Adrenal gland (tissue), 9 donors: ENCODE measurements at regions not wholly inside any gene's neighbourhood (a gene's known extent, or its start where the extent isn't known, plus 50 kb on each side); places are given as distances from the start of the nearest gene placed in this dataset.

Experiments used
- DNase-seq, 7 donors: peaks; one replicate each; pipeline ENCODE4 v3.0.0-alpha.2; 2019 to 2020
- H3K27ac ChIP-seq, 5 donors: fragments of 200-600 bp; sonication (generic) in 4 of 5; 1 replicate in 3 of 5; 2 replicates in 2 of 5; pipeline versions ENCODE4 v1.5.1 to v1.8.0; 2016 to 2020; ENCODE audit warnings: mild to moderate bottlenecking in 1 of 5
- H3K27me3 ChIP-seq: fragments of 200-600 bp; 2 replicates; pipeline ENCODE4 v1.8.0; 2021
- H3K36me3 ChIP-seq, 2 donors: fragments of 200-600 bp; replicated peaks in 1 of 2; 1 replicate in 1 of 2; 2 replicates in 1 of 2; pipeline versions ENCODE4 v1.5.1 to v1.8.0; 2018 to 2022
- H3K4me1 ChIP-seq, 2 donors: fragments of 200-600 bp; replicated peaks in 1 of 2; 1 replicate in 1 of 2; 2 replicates in 1 of 2; pipeline versions ENCODE4 v1.5.1 to v1.8.0; 2018 to 2021
- H3K4me3 ChIP-seq, 4 donors: fragments of 200-600 bp; sonication (generic) in 3 of 4; one replicate each; pipeline ENCODE4 v1.5.1; 2016 to 2018
- H3K9me3 ChIP-seq, 3 donors: fragments of 200-600 bp; sonication (generic) in 1 of 3; replicated peaks in 1 of 3; 1 replicate in 2 of 3; 2 replicates in 1 of 3; pipeline versions ENCODE4 v1.5.1 to v1.8.0; 2016 to 2021
- POLR2A ChIP-seq, 2 donors: fragments of 450-650 bp; IDR thresholded peaks; one replicate each; pipeline ENCODE4 v1.6.1; 2017; ENCODE audit warnings: antibody characterized with exemption in 2 of 2, mild to moderate bottlenecking in 2 of 2, moderate library complexity in 1 of 2
- WGBS, 4 donors: extraction: QIAGEN DNeasy Blood & Tissue Kit in 2 of 4; methylation state at CpG; one replicate each; pipeline versions ENCODE4 v1.1.5 to v1.1.7; 2013 to 2017; 5-methylcytosine and 5-hydroxymethylcytosine counted together
- intact Hi-C, 2 donors: fragments of 100-400 bp; cut with DNase I; formaldehyde crosslinking; loops; one replicate each; pipeline versions ENCODE4 v1.14.1 to v1.15.0; 2022 to 2023
- TF ChIP-seq, protein P1 (sequence below), 6 experiments: fragments of 450-650 bp in 4 of 6; fragments of 200-600 bp in 2 of 6; sonication (generic) in 1 of 6; IDR thresholded peaks; 1 replicate in 5 of 6; 2 replicates in 1 of 6; pipeline versions ENCODE4 v1.5.1 to v1.8.0; 2016 to 2021; ENCODE audit warnings: antibody characterized with exemption in 6 of 6, mild to moderate bottlenecking in 2 of 6, moderate library complexity in 1 of 6
- donor health status: healthy with polysubstance abuse.
- donor health status: Bipolar disorder and iron deficiency.
- donor health status: DM: yes; HTN: yes; CAD: no.
- donor health status: DM: no; HTN: no; CAD: no.
- donor health status: DM: no; HTN: no; CAD: no.

DNA sequence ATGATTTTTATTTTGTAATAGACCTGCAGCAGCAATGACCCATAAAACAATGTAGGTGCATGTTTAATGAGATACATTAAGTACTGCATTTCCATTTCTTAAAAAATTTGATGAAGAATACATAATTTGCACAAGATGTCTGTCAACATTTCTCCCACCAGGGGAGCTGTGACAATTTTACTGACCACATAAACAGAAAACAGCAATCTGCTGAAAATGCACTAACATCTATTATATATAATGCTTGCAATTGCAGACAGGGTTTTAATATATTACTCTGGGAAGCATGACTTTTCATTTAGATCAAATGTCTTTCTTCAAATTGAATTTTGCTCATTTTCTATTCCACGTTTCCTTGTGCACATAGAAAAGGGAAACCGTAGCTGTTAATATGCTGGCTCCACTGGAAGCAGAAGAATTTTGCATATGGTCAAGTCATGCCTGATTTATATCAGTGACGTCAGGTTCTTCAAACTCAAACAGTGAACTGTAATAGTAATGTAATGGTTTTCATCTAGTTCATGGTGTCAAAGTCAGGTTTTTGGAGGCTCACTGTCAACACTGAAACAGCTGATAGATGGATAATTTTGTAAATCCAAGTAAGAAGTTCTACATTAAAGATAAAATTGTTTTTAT is 79.8 kb upstream of the IGF1R start:
- no peak overlapping the region for H3K4me3 ChIP-seq
- no peak overlapping the region for H3K27ac ChIP-seq
- peaks cover 15% of the 10 kb centered on the region for H3K27me3 ChIP-seq
- 65 to 73% (median 65%) methylated on average over 3 of the region's 3 CpGs for WGBS, 4 donors
- no peak for DNase-seq
- intact Hi-C loops: no loop called here
- no peaks in the 10 kb centered on the region for H3K4me1 ChIP-seq
- TF ChIP-seq, protein P1, sequence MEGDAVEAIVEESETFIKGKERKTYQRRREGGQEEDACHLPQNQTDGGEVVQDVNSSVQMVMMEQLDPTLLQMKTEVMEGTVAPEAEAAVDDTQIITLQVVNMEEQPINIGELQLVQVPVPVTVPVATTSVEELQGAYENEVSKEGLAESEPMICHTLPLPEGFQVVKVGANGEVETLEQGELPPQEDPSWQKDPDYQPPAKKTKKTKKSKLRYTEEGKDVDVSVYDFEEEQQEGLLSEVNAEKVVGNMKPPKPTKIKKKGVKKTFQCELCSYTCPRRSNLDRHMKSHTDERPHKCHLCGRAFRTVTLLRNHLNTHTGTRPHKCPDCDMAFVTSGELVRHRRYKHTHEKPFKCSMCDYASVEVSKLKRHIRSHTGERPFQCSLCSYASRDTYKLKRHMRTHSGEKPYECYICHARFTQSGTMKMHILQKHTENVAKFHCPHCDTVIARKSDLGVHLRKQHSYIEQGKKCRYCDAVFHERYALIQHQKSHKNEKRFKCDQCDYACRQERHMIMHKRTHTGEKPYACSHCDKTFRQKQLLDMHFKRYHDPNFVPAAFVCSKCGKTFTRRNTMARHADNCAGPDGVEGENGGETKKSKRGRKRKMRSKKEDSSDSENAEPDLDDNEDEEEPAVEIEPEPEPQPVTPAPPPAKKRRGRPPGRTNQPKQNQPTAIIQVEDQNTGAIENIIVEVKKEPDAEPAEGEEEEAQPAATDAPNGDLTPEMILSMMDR (IDR thresholded peaks at IDR 0.05): peak in 3 of 6 experiments; percentile 8 to 25 (median 17)
- no peak for TF ChIP-seq POLR2A (IDR thresholded peaks at IDR 0.05)
- H3K36me3 ChIP-seq: no peaks in the 10 kb centered on the region
- H3K9me3 ChIP-seq: no peaks in the 10 kb centered on the region

DNA sequence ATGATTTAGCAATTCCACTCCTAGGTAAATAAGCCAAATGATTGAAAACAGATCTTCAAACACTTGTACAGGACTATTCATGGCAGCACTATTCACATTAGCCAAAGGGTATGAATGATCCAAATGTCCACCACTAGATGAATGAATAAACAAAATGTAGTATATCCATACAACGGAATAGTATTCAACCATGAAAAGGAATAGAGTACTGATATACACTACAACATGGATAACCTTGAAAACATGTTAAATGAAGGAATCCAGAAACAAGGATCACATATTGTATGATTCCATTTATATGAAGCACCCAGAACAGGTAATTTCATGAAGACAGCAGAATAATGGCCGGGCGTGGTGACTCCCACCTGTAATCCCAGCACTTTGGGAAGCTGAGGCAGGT is 78.2 kb upstream of the IGF1R start:
- intact Hi-C loops: no loop called here
- no peak for TF ChIP-seq POLR2A (IDR thresholded peaks at IDR 0.05)
- TF ChIP-seq, protein P1 (IDR thresholded peaks at IDR 0.05): no peak
- Histone ChIP-seq H3K27ac (no peak overlapping the region), H3K36me3 (no peaks in the 10 kb centered on the region), H3K4me1 (no peaks in the 10 kb centered on the region), H3K9me3 (no peaks in the 10 kb centered on the region), H3K4me3 (no peak overlapping the region), H3K27me3 (peaks cover 21% of the 10 kb centered on the region)
- WGBS, 4 donors: 88 to 98% (median 96%) methylated on average over 3 of the region's 3 CpGs
- DNase-seq: no peak

DNA sequence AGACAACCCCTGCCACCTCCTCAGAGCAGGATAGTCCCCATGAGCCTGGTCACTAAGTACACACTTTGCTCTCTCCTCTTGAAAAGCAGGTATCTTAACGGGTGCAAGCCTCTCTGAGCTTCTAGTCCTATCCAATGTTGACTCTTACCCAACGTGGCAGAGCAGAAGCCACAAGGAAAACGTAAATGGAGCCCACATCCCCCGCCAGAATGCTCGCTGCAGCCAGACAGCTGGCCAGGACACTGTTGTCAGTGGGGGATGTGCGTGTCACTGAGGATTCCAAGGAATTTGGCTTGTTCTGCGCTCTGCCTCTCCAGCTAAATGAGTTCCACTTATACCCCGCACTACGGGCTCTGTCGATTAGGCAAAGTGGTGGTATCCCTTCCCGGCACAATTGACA is 67.8 kb upstream of the IGF1R start:
- intact Hi-C loops: no loop called here
- TF ChIP-seq, protein P1 (IDR thresholded peaks at IDR 0.05): no peak
- no peak for TF ChIP-seq POLR2A (IDR thresholded peaks at IDR 0.05)
- Histone ChIP-seq H3K4me3 (no peak overlapping the region), H3K36me3 (no peaks in the 10 kb centered on the region), H3K9me3 (no peaks in the 10 kb centered on the region), H3K4me1 (no peaks in the 10 kb centered on the region), H3K27me3 (peaks cover 63% of the 10 kb centered on the region), H3K27ac (no peak overlapping the region)
- no peak for DNase-seq
- WGBS, 4 donors: 26 to 43% (median 35%) methylated on average over 8 to 11 of the region's 11 CpGs

DNA sequence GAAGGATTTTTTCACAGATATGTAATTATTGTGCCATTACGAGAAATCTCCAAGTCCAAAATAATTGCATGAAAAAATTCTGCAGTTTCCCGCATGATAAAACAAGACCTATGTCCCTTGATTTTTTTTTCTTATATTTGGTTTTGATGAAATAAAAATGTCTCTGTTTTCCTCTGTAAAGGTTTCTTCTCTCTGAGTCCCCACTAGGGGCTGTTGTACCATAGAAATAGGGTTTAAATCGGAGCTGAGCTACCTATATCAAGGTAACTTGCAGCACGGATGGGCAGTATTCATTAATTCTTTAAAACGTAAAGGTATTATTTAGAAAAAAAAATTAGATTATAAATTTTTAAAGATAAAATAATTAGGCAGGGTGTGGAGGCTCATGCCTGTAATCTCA is 66.6 kb upstream of the IGF1R start:
- TF ChIP-seq, protein P1 (IDR thresholded peaks at IDR 0.05): no peak
- TF ChIP-seq POLR2A (IDR thresholded peaks at IDR 0.05): no peak
- intact Hi-C loops: no loop called here
- no peak for DNase-seq

More for the DNA sequence above, 66.6 kb upstream of the IGF1R start:
- H3K4me3 ChIP-seq: no peak overlapping the region
- H3K27me3 ChIP-seq: peaks cover 71% of the 10 kb centered on the region
- H3K27ac ChIP-seq: no peak overlapping the region
- 43 to 58% (median 52%) methylated on average over 5 of the region's 5 CpGs for WGBS, 4 donors
- no peaks in the 10 kb centered on the region for H3K36me3 ChIP-seq
- no peaks in the 10 kb centered on the region for H3K9me3 ChIP-seq
- no peaks in the 10 kb centered on the region for H3K4me1 ChIP-seq
